ENCODE measurements at regions not wholly inside any gene's neighbourhood (a gene's known extent, or its start where the extent isn't known, plus 50 kb on each side); places are given as distances from the start of the nearest gene placed in this dataset.
"Not testable (repeated sequence)": the region's sequence is repeated elsewhere in the genome, so short reads cannot be mapped to it uniquely, and the experiment has no call there.

GRCh38 chr2:63712748-63713147, 124.0 kb downstream of the MDH1 start:
- 69% methylated on average over 2 of the region's 2 CpGs for WGBS (ENCODE audit: insufficient coverage)
- no peak overlapping the region for H3K27ac ChIP-seq (ENCODE audit: low read depth, low read length)
- no peaks in the 10 kb centered on the region for H3K9me3 ChIP-seq (ENCODE audit: control insufficient read depth, insufficient read depth, low read length)
- DNase-seq (ENCODE audit: low read depth in 4 of 6, low spot score in 6 of 6): peak in 1 of 6 donors; percentile 5
- H3K4me1 ChIP-seq (ENCODE audit: control insufficient read depth, insufficient read depth, low read length): no peaks in the 10 kb centered on the region
- H3K27me3 ChIP-seq (ENCODE audit: control insufficient read depth, insufficient read depth, low read length): no peaks in the 10 kb centered on the region
- no peaks in the 10 kb centered on the region for H3K36me3 ChIP-seq (ENCODE audit: control insufficient read depth, insufficient read depth, low read length)
- H3K4me3 ChIP-seq (ENCODE audit: low read depth, low read length): no peak overlapping the region

GRCh38 chr2:63716146-63716545, 125.5 kb upstream of the UGP2 start:
- Histone ChIP-seq H3K36me3 (ENCODE audit: control insufficient read depth, insufficient read depth, low read length) (no peaks in the 10 kb centered on the region), H3K27me3 (ENCODE audit: control insufficient read depth, insufficient read depth, low read length) (no peaks in the 10 kb centered on the region), H3K27ac (ENCODE audit: low read depth, low read length) (no peak overlapping the region), H3K4me1 (ENCODE audit: control insufficient read depth, insufficient read depth, low read length) (no peaks in the 10 kb centered on the region), H3K9me3 (ENCODE audit: control insufficient read depth, insufficient read depth, low read length) (no peaks in the 10 kb centered on the region), H3K4me3 (ENCODE audit: low read depth, low read length) (no peak overlapping the region)
- no CpG with 5 or more reads among the region's 2 CpGs for WGBS (ENCODE audit: insufficient coverage)
- DNase-seq (ENCODE audit: low read depth in 4 of 6, low spot score in 6 of 6): no peak

GRCh38 chr2:63719052-63719451, 122.6 kb upstream of the UGP2 start:
- Histone ChIP-seq H3K4me3 (ENCODE audit: low read depth, low read length) (no peak overlapping the region), H3K27ac (ENCODE audit: low read depth, low read length) (no peak overlapping the region), H3K9me3 (ENCODE audit: control insufficient read depth, insufficient read depth, low read length) (no peaks in the 10 kb centered on the region), H3K36me3 (ENCODE audit: control insufficient read depth, insufficient read depth, low read length) (no peaks in the 10 kb centered on the region), H3K4me1 (ENCODE audit: control insufficient read depth, insufficient read depth, low read length) (no peaks in the 10 kb centered on the region), H3K27me3 (ENCODE audit: control insufficient read depth, insufficient read depth, low read length) (no peaks in the 10 kb centered on the region)
- no peak for DNase-seq (ENCODE audit: low read depth in 4 of 6, low spot score in 6 of 6)
- WGBS (ENCODE audit: insufficient coverage): no CpG with 5 or more reads among the region's 1 CpG

- H3K9me3 ChIP-seq (ENCODE audit: control insufficient read depth, insufficient read depth, low read length): no peaks in the 10 kb centered on the region
- H3K4me3 ChIP-seq (ENCODE audit: low read depth, low read length): no peak overlapping the region
- H3K4me1 ChIP-seq (ENCODE audit: control insufficient read depth, insufficient read depth, low read length): no peaks in the 10 kb centered on the region
- no peaks in the 10 kb centered on the region for H3K27me3 ChIP-seq (ENCODE audit: control insufficient read depth, insufficient read depth, low read length)
- WGBS (ENCODE audit: insufficient coverage): no CpG with 5 or more reads among the region's 1 CpG
- no peaks in the 10 kb centered on the region for H3K36me3 ChIP-seq (ENCODE audit: control insufficient read depth, insufficient read depth, low read length)
- no peak overlapping the region for H3K27ac ChIP-seq (ENCODE audit: low read depth, low read length)
- DNase-seq (ENCODE audit: low read depth in 4 of 6, low spot score in 6 of 6): no peak
Observed at GRCh38 chr2:63721082-63721424, 120.6 kb upstream of the UGP2 start.

GRCh38 chr2:63722284-63722683, 119.4 kb upstream of the UGP2 start:
- H3K4me3 ChIP-seq (ENCODE audit: low read depth, low read length); DNase-seq (ENCODE audit: low read depth in 4 of 6, low spot score in 6 of 6); H3K27ac ChIP-seq (ENCODE audit: low read depth, low read length); H3K9me3 ChIP-seq (ENCODE audit: control insufficient read depth, insufficient read depth, low read length); H3K4me1 ChIP-seq (ENCODE audit: control insufficient read depth, insufficient read depth, low read length); H3K36me3 ChIP-seq (ENCODE audit: control insufficient read depth, insufficient read depth, low read length); H3K27me3 ChIP-seq (ENCODE audit: control insufficient read depth, insufficient read depth, low read length): not testable (repeated sequence)
- 100% methylated on average over 3 of the region's 37 CpGs for WGBS (ENCODE audit: insufficient coverage)

- Histone ChIP-seq H3K27ac (ENCODE audit: low read depth, low read length) (no peak overlapping the region), H3K27me3 (ENCODE audit: control insufficient read depth, insufficient read depth, low read length) (no peaks in the 10 kb centered on the region), H3K9me3 (ENCODE audit: control insufficient read depth, insufficient read depth, low read length) (no peaks in the 10 kb centered on the region), H3K4me1 (ENCODE audit: control insufficient read depth, insufficient read depth, low read length) (no peaks in the 10 kb centered on the region), H3K4me3 (ENCODE audit: low read depth, low read length) (no peak overlapping the region), H3K36me3 (ENCODE audit: control insufficient read depth, insufficient read depth, low read length) (no peaks in the 10 kb centered on the region)
- no CpG with 5 or more reads among the region's 1 CpG for WGBS (ENCODE audit: insufficient coverage)
- no peak for DNase-seq (ENCODE audit: low read depth in 4 of 6, low spot score in 6 of 6)
Observed at GRCh38 chr2:63723709-63724108, 118.0 kb upstream of the UGP2 start.

GRCh38 chr2:63725212-63725611, 116.5 kb upstream of the UGP2 start:
- H3K36me3 ChIP-seq (ENCODE audit: control insufficient read depth, insufficient read depth, low read length); H3K4me3 ChIP-seq (ENCODE audit: low read depth, low read length); H3K27me3 ChIP-seq (ENCODE audit: control insufficient read depth, insufficient read depth, low read length); DNase-seq (ENCODE audit: low read depth in 4 of 6, low spot score in 6 of 6); H3K9me3 ChIP-seq (ENCODE audit: control insufficient read depth, insufficient read depth, low read length); H3K4me1 ChIP-seq (ENCODE audit: control insufficient read depth, insufficient read depth, low read length); H3K27ac ChIP-seq (ENCODE audit: low read depth, low read length): not testable (repeated sequence)
- no CpG with 5 or more reads among the region's 1 CpG for WGBS (ENCODE audit: insufficient coverage)

- Histone ChIP-seq H3K27me3 (ENCODE audit: control insufficient read depth, insufficient read depth, low read length) (no peaks in the 10 kb centered on the region), H3K9me3 (ENCODE audit: control insufficient read depth, insufficient read depth, low read length) (no peaks in the 10 kb centered on the region), H3K4me1 (ENCODE audit: control insufficient read depth, insufficient read depth, low read length) (no peaks in the 10 kb centered on the region), H3K36me3 (ENCODE audit: control insufficient read depth, insufficient read depth, low read length) (no peaks in the 10 kb centered on the region), H3K4me3 (ENCODE audit: low read depth, low read length) (no peak overlapping the region), H3K27ac (ENCODE audit: low read depth, low read length) (no peak overlapping the region)
- no peak for DNase-seq (ENCODE audit: low read depth in 4 of 6, low spot score in 6 of 6)
- WGBS (ENCODE audit: insufficient coverage): 80% methylated on average over 1 of the region's 1 CpG
Observed at GRCh38 chr2:63729362-63729761, 112.3 kb upstream of the UGP2 start.

GRCh38 chr2:63729831-63730230, 111.9 kb upstream of the UGP2 start:
- Histone ChIP-seq H3K4me1 (ENCODE audit: control insufficient read depth, insufficient read depth, low read length) (no peaks in the 10 kb centered on the region), H3K27ac (ENCODE audit: low read depth, low read length) (no peak overlapping the region), H3K9me3 (ENCODE audit: control insufficient read depth, insufficient read depth, low read length) (no peaks in the 10 kb centered on the region), H3K27me3 (ENCODE audit: control insufficient read depth, insufficient read depth, low read length) (no peaks in the 10 kb centered on the region), H3K4me3 (ENCODE audit: low read depth, low read length) (no peak overlapping the region), H3K36me3 (ENCODE audit: control insufficient read depth, insufficient read depth, low read length) (no peaks in the 10 kb centered on the region)
- no CpG with 5 or more reads among the region's 2 CpGs for WGBS (ENCODE audit: insufficient coverage)
- no peak for DNase-seq (ENCODE audit: low read depth in 4 of 6, low spot score in 6 of 6)

- Histone ChIP-seq H3K4me1 (ENCODE audit: control insufficient read depth, insufficient read depth, low read length) (no peaks in the 10 kb centered on the region), H3K27me3 (ENCODE audit: control insufficient read depth, insufficient read depth, low read length) (no peaks in the 10 kb centered on the region), H3K4me3 (ENCODE audit: low read depth, low read length) (no peak overlapping the region), H3K27ac (ENCODE audit: low read depth, low read length) (no peak overlapping the region), H3K36me3 (ENCODE audit: control insufficient read depth, insufficient read depth, low read length) (no peaks in the 10 kb centered on the region), H3K9me3 (ENCODE audit: control insufficient read depth, insufficient read depth, low read length) (no peaks in the 10 kb centered on the region)
- WGBS (ENCODE audit: insufficient coverage): no CpG with 5 or more reads among the region's 1 CpG
- DNase-seq (ENCODE audit: low read depth in 4 of 6, low spot score in 6 of 6): no peak
Observed at GRCh38 chr2:63734510-63734909, 107.2 kb upstream of the UGP2 start.
